A673 (cell line): ENCODE measurements at regions not wholly inside any gene's neighbourhood (a gene's known extent, or its start where the extent isn't known, plus 50 kb on each side); places are given as distances from the start of the nearest gene placed in this dataset.

Experiments
- BruUV-seq: library from RNA; stranded (reverse); fragments of 400-500 nt; replicated peaks from 2 replicates; lab custom pipeline; 2021; lab: Mats Ljungman, UMichigan
- CTCF ChIA-PET: fragments of 300-600 bp; sonication (Branson Sonifier 250); formaldehyde crosslinking; loops from one replicate; lab custom pipeline; 2022; ENCODE audit warnings: antibody characterized with exemption; lab: Charles Lee
- POLR2A ChIA-PET: fragments of 300-600 bp; sonication (Branson Sonifier 250); formaldehyde crosslinking; loops from one replicate; lab custom pipeline; 2022; ENCODE audit warnings: antibody characterized with exemption; ENCODE audit not compliant: low non-redundant PET; lab: Charles Lee
- DNase-seq: peaks from one replicate; pipeline ENCODE4 v3.0.0-alpha.2; 2015; ENCODE audit warnings: low spot score
- H3K27ac ChIP-seq: fragments of 200-600 bp; sonication (generic); 2 replicates; pipeline ENCODE4 v1.5.1; 2016; ENCODE audit warnings: mixed run types, low read depth, mild to moderate bottlenecking, mixed read lengths, antibody characterized with exemption, low read length; ENCODE audit not compliant: poor library complexity, severe bottlenecking
- H3K27me3 ChIP-seq: fragments of 200-600 bp; sonication (generic); replicated peaks from 2 replicates; pipeline ENCODE4 v1.6.1; 2017; ENCODE audit warnings: mixed run types, low read depth, mild to moderate bottlenecking, mixed read lengths, antibody characterized with exemption, low read length; ENCODE audit not compliant: insufficient read depth, poor library complexity
- H3K36me3 ChIP-seq: fragments of 200-600 bp; sonication (generic); 2 replicates; pipeline ENCODE4 v1.6.1; 2016; ENCODE audit warnings: mixed run types, mild to moderate bottlenecking, mixed read lengths, antibody characterized with exemption, low read length; ENCODE audit not compliant: insufficient read depth, poor library complexity, severe bottlenecking
- H3K4me1 ChIP-seq: fragments of 200-600 bp; sonication (generic); 2 replicates; pipeline ENCODE4 v1.6.1; 2017; ENCODE audit warnings: mixed run types, mild to moderate bottlenecking, mixed read lengths, antibody characterized with exemption, low read length; ENCODE audit not compliant: insufficient read depth, poor library complexity, severe bottlenecking
- H3K4me3 ChIP-seq: fragments of 200-600 bp; sonication (generic); 2 replicates; pipeline ENCODE4 v1.5.1; 2016; ENCODE audit warnings: low read depth, mixed run types, mild to moderate bottlenecking, mixed read lengths, low read length; ENCODE audit not compliant: poor library complexity, severe bottlenecking
- H3K9me3 ChIP-seq: fragments of 200-600 bp; sonication (generic); 2 replicates; pipeline ENCODE4 v1.6.1; 2016; ENCODE audit warnings: mixed run types, low read depth, mild to moderate bottlenecking, mixed read lengths, antibody characterized with exemption, low read length; ENCODE audit not compliant: poor library complexity, severe bottlenecking
- CTCF ChIP-seq: fragments of 300-800, 200-600 bp; sonication (generic); conservative IDR thresholded peaks from 2 replicates; pipeline ENCODE4 v1.5.1; 2017; ENCODE audit warnings: low read depth, mild to moderate bottlenecking, antibody characterized with exemption, low read length, moderate library complexity, mixed read lengths
- EZH2 ChIP-seq: fragments of 200-600 bp; sonication (generic); IDR thresholded peaks from 2 replicates; pipeline ENCODE4 v1.6.1; 2017; ENCODE audit warnings: borderline replicate concordance, low read depth, mild to moderate bottlenecking, mixed read lengths, antibody characterized with exemption, low read length; ENCODE audit not compliant: poor library complexity, severe bottlenecking
- intact Hi-C: fragments of 100-400 bp; cut with micrococcal nuclease; formaldehyde crosslinking; loops from one replicate; pipeline ENCODE4 v1.10.0; 2022; ENCODE audit not compliant: unreplicated experiment

- no TSS peak for BruUV-seq
- POLR2A ChIA-PET = no interaction called here
- Histone ChIP-seq H3K4me1 (no peaks in the 10 kb centered on the region), H3K27me3 (peaks cover 4% of the 10 kb centered on the region), H3K4me3 (no peak overlapping the region), H3K27ac (no peak overlapping the region), H3K36me3 (no peaks in the 10 kb centered on the region), H3K9me3 (no peaks in the 10 kb centered on the region)
- intact Hi-C loops = no loop called here
- no peak for DNase-seq
- CTCF ChIA-PET = no interaction called here
- TF ChIP-seq EZH2 (no peak), CTCF (no peak)
Measured at GRCh38 chr2:238505119-238505891, 78.6 kb downstream of the ASB1 start.

GRCh38 chr2:238505892-238506280 lies 79.2 kb downstream of the ASB1 start:
- Histone ChIP-seq H3K27me3 (peaks cover 4% of the 10 kb centered on the region), H3K36me3 (no peaks in the 10 kb centered on the region), H3K27ac (no peak overlapping the region), H3K4me3 (no peak overlapping the region), H3K4me1 (no peaks in the 10 kb centered on the region), H3K9me3 (no peaks in the 10 kb centered on the region)
- intact Hi-C loops = no loop called here
- CTCF ChIA-PET = no interaction called here
- BruUV-seq = no TSS peak
- no peak for DNase-seq
- TF ChIP-seq EZH2 (no peak), CTCF (no peak)
- POLR2A ChIA-PET = no interaction called here

GRCh38 chr2:238506371-238507068 lies 79.8 kb downstream of the ASB1 start:
- TF ChIP-seq CTCF = no peak
- no peak for TF ChIP-seq EZH2
- POLR2A ChIA-PET = no interaction called here
- Histone ChIP-seq H3K27me3 (peaks cover 4% of the 10 kb centered on the region), H3K9me3 (no peaks in the 10 kb centered on the region), H3K27ac (no peak overlapping the region), H3K36me3 (no peaks in the 10 kb centered on the region), H3K4me1 (no peaks in the 10 kb centered on the region), H3K4me3 (no peak overlapping the region)
- BruUV-seq = no TSS peak
- intact Hi-C loops = no loop called here
- no peak for DNase-seq
- CTCF ChIA-PET = no interaction called here
